ENCODE measurements at regions not wholly inside any gene's neighbourhood (a gene's known extent, or its start where the extent isn't known, plus 50 kb on each side); places are given as distances from the start of the nearest gene placed in this dataset.

- DNase-seq, result no peak
- no peak overlapping the region for H3K4me3 Mint-ChIP-seq
- Histone ChIP-seq H4K8ac (replicated peaks; ENCODE audit: insufficient read length, low read depth, low read length) (no peak overlapping the region), H3K4ac (ENCODE audit: low read depth, low read length) (no peak overlapping the region), H3K79me1 (ENCODE audit: insufficient read depth, low read depth, low read length, poor library complexity, severe bottlenecking) (no peaks in the 10 kb centered on the region), H3K27me3 (ENCODE audit: insufficient read depth, low read length) (no peaks in the 10 kb centered on the region), H2BK20ac (ENCODE audit: low read depth, low read length, poor library complexity, severe bottlenecking) (no peak overlapping the region), H4K91ac (ENCODE audit: insufficient read length, low read depth, low read length) (no peak overlapping the region), H2BK12ac (ENCODE audit: insufficient read length, low read depth, low read length) (no peak overlapping the region), H3K14ac (ENCODE audit: insufficient read depth, low read length) (no peak overlapping the region), H4K20me1 (ENCODE audit: control insufficient read depth, insufficient read depth, insufficient read length) (no peaks in the 10 kb centered on the region), H3K4me2 (ENCODE audit: insufficient read depth, insufficient read length, low read length) (no peak overlapping the region), H3K18ac (ENCODE audit: insufficient read length, low read depth, low read length) (no peak overlapping the region), H3T11ph (ENCODE audit: low read length) (no peak overlapping the region), H2BK15ac (ENCODE audit: low read depth, low read length) (no peak overlapping the region), H3K79me2 (ENCODE audit: insufficient read depth, low read length) (no peaks in the 10 kb centered on the region), H3K9ac (ENCODE audit: extremely low read depth, insufficient read length, low read length) (no peak overlapping the region), H3K23me2 (ENCODE audit: insufficient read length, low read depth, low read length, poor library complexity, severe bottlenecking) (no peaks in the 10 kb centered on the region), H3K9me3 (ENCODE audit: control insufficient read depth, low read depth, low read length) (no peaks in the 10 kb centered on the region), H2BK120ac (ENCODE audit: low read depth, low read length, poor library complexity, severe bottlenecking) (no peak overlapping the region), H2AK5ac (ENCODE audit: insufficient read length, low read length) (no peak overlapping the region), H3K56ac (ENCODE audit: insufficient read length, low read depth, low read length) (no peak overlapping the region), H2BK5ac (ENCODE audit: insufficient read length, low read length) (no peak overlapping the region), H3K27ac (ENCODE audit: insufficient read length, low read depth, low read length) (no peak overlapping the region), H3K23ac (ENCODE audit: insufficient read length, low read depth, low read length) (no peak overlapping the region), H2AFZ (ENCODE audit: low read length) (no peak overlapping the region), H3K4me1 (ENCODE audit: insufficient read depth, low read length) (no peaks in the 10 kb centered on the region), H4K5ac (ENCODE audit: insufficient read length, low read depth, low read length) (no peak overlapping the region)
- no CpG with 5 or more reads among the region's 1 CpG for WGBS (ENCODE audit: extremely low coverage, insufficient read length, low lambda C conversion rate)
- no peak overlapping the region for H3K27ac Mint-ChIP-seq
- H3K9me3 Mint-ChIP-seq, result peaks cover 2 to 7% of the 10 kb centered on the region in 2 experiments; a peak in 4 of 5 replicates
- no peaks in the 10 kb centered on the region for H3K4me1 Mint-ChIP-seq
- no peaks in the 10 kb centered on the region for H3K36me3 Mint-ChIP-seq (ENCODE audit: insufficient read depth in 1 of 3, low read depth in 3 of 3)
- TF ChIP-seq, protein P1, sequence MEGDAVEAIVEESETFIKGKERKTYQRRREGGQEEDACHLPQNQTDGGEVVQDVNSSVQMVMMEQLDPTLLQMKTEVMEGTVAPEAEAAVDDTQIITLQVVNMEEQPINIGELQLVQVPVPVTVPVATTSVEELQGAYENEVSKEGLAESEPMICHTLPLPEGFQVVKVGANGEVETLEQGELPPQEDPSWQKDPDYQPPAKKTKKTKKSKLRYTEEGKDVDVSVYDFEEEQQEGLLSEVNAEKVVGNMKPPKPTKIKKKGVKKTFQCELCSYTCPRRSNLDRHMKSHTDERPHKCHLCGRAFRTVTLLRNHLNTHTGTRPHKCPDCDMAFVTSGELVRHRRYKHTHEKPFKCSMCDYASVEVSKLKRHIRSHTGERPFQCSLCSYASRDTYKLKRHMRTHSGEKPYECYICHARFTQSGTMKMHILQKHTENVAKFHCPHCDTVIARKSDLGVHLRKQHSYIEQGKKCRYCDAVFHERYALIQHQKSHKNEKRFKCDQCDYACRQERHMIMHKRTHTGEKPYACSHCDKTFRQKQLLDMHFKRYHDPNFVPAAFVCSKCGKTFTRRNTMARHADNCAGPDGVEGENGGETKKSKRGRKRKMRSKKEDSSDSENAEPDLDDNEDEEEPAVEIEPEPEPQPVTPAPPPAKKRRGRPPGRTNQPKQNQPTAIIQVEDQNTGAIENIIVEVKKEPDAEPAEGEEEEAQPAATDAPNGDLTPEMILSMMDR (conservative IDR thresholded peaks at IDR 0.05), result no peak
- no peaks in the 10 kb centered on the region for H3K27me3 Mint-ChIP-seq (ENCODE audit: low read depth)
Measured at GRCh38 chr1:104718752-104719151, 969.1 kb downstream of the AMY1C start.

All from H9 (cell line).